ENCODE measurements at regions not wholly inside any gene's neighbourhood (a gene's known extent, or its start where the extent isn't known, plus 50 kb on each side); places are given as distances from the start of the nearest gene placed in this dataset.

- Histone ChIP-seq H3K27ac (ENCODE audit: low read length) (no peak overlapping the region), H3K4me1 (ENCODE audit: control insufficient read depth, insufficient read depth, low read length) (no peaks in the 10 kb centered on the region), H3K9me3 (ENCODE audit: control insufficient read depth in 2 of 2, low read length in 2 of 2) (no peaks in the 10 kb centered on the region), H3K9ac (ENCODE audit: low read length in 2 of 2) (no peak overlapping the region), H3K36me3 (ENCODE audit: control insufficient read depth in 2 of 2, insufficient read depth in 2 of 2, low read length in 2 of 2) (no peaks in the 10 kb centered on the region), H3K27me3 (ENCODE audit: control insufficient read depth in 1 of 2, insufficient read depth in 2 of 2, low read length in 2 of 2) (no peaks in the 10 kb centered on the region), H3K4me3 (ENCODE audit: low read length in 2 of 2) (no peak overlapping the region)
Observed at GRCh38 chr5:99674101-99674500, 745.3 kb upstream of the CHD1 start.

- Histone ChIP-seq H3K4me3 (ENCODE audit: low read length in 2 of 2) (no peak overlapping the region), H3K9me3 (ENCODE audit: control insufficient read depth in 2 of 2, low read length in 2 of 2) (no peaks in the 10 kb centered on the region), H3K27me3 (ENCODE audit: control insufficient read depth in 1 of 2, insufficient read depth in 2 of 2, low read length in 2 of 2) (no peaks in the 10 kb centered on the region)
Observed at GRCh38 chr5:99664972-99665371, 736.2 kb upstream of the CHD1 start.

GRCh38 chr5:99651298-99651697 lies 722.5 kb upstream of the CHD1 start:
- Histone ChIP-seq H3K27ac (ENCODE audit: low read length) (no peak overlapping the region), H3K9me3 (ENCODE audit: control insufficient read depth in 2 of 2, low read length in 2 of 2) (no peaks in the 10 kb centered on the region), H3K4me3 (ENCODE audit: low read length in 2 of 2) (no peak overlapping the region), H3K4me1 (ENCODE audit: control insufficient read depth, insufficient read depth, low read length) (no peaks in the 10 kb centered on the region), H3K36me3 (ENCODE audit: control insufficient read depth in 2 of 2, insufficient read depth in 2 of 2, low read length in 2 of 2) (no peaks in the 10 kb centered on the region), H3K27me3 (ENCODE audit: control insufficient read depth in 1 of 2, insufficient read depth in 2 of 2, low read length in 2 of 2) (no peaks in the 10 kb centered on the region), H3K9ac (ENCODE audit: low read length in 2 of 2) (no peak overlapping the region)

More at GRCh38 chr5:99664972-99665371, 736.2 kb upstream of the CHD1 start:
- H3K27ac ChIP-seq (ENCODE audit: low read length): no peak overlapping the region
- H3K4me1 ChIP-seq (ENCODE audit: control insufficient read depth, insufficient read depth, low read length): no peaks in the 10 kb centered on the region
- H3K9ac ChIP-seq (ENCODE audit: low read length in 2 of 2): no peak overlapping the region
- no peaks in the 10 kb centered on the region for H3K36me3 ChIP-seq (ENCODE audit: control insufficient read depth in 2 of 2, insufficient read depth in 2 of 2, low read length in 2 of 2)

- no peaks in the 10 kb centered on the region for H3K9me3 ChIP-seq (ENCODE audit: control insufficient read depth in 2 of 2, low read length in 2 of 2)
- no peaks in the 10 kb centered on the region for H3K4me1 ChIP-seq (ENCODE audit: control insufficient read depth, insufficient read depth, low read length)
- no peak overlapping the region for H3K27ac ChIP-seq (ENCODE audit: low read length)
- no peak overlapping the region for H3K9ac ChIP-seq (ENCODE audit: low read length in 2 of 2)
- no peak overlapping the region for H3K4me3 ChIP-seq (ENCODE audit: low read length in 2 of 2)
- no peaks in the 10 kb centered on the region for H3K36me3 ChIP-seq (ENCODE audit: control insufficient read depth in 2 of 2, insufficient read depth in 2 of 2, low read length in 2 of 2)
- no peaks in the 10 kb centered on the region for H3K27me3 ChIP-seq (ENCODE audit: control insufficient read depth in 1 of 2, insufficient read depth in 2 of 2, low read length in 2 of 2)
Observed at GRCh38 chr5:99646011-99646647, 717.3 kb upstream of the CHD1 start.

GRCh38 chr5:99644822-99645221 lies 716.0 kb upstream of the CHD1 start:
- H3K27me3 ChIP-seq (ENCODE audit: control insufficient read depth in 1 of 2, insufficient read depth in 2 of 2, low read length in 2 of 2): no peaks in the 10 kb centered on the region
- H3K9me3 ChIP-seq (ENCODE audit: control insufficient read depth in 2 of 2, low read length in 2 of 2): no peaks in the 10 kb centered on the region
- H3K4me3 ChIP-seq (ENCODE audit: low read length in 2 of 2): no peak overlapping the region
- H3K27ac ChIP-seq (ENCODE audit: low read length): no peak overlapping the region
- no peaks in the 10 kb centered on the region for H3K36me3 ChIP-seq (ENCODE audit: control insufficient read depth in 2 of 2, insufficient read depth in 2 of 2, low read length in 2 of 2)
- H3K9ac ChIP-seq (ENCODE audit: low read length in 2 of 2): no peak overlapping the region
- H3K4me1 ChIP-seq (ENCODE audit: control insufficient read depth, insufficient read depth, low read length): no peaks in the 10 kb centered on the region

GRCh38 chr5:99640646-99641045 lies 711.8 kb upstream of the CHD1 start:
- no peak overlapping the region for H3K27ac ChIP-seq (ENCODE audit: low read length)
- H3K27me3 ChIP-seq (ENCODE audit: control insufficient read depth in 1 of 2, insufficient read depth in 2 of 2, low read length in 2 of 2): no peaks in the 10 kb centered on the region
- no peaks in the 10 kb centered on the region for H3K4me1 ChIP-seq (ENCODE audit: control insufficient read depth, insufficient read depth, low read length)
- H3K36me3 ChIP-seq (ENCODE audit: control insufficient read depth in 2 of 2, insufficient read depth in 2 of 2, low read length in 2 of 2): no peaks in the 10 kb centered on the region
- no peak overlapping the region for H3K9ac ChIP-seq (ENCODE audit: low read length in 2 of 2)
- H3K4me3 ChIP-seq (ENCODE audit: low read length in 2 of 2): no peak overlapping the region
- no peaks in the 10 kb centered on the region for H3K9me3 ChIP-seq (ENCODE audit: control insufficient read depth in 2 of 2, low read length in 2 of 2)

- Histone ChIP-seq H3K27me3 (ENCODE audit: control insufficient read depth in 1 of 2, insufficient read depth in 2 of 2, low read length in 2 of 2) (no peaks in the 10 kb centered on the region), H3K9ac (ENCODE audit: low read length in 2 of 2) (no peak overlapping the region), H3K36me3 (ENCODE audit: control insufficient read depth in 2 of 2, insufficient read depth in 2 of 2, low read length in 2 of 2) (no peaks in the 10 kb centered on the region), H3K27ac (ENCODE audit: low read length) (no peak overlapping the region), H3K9me3 (ENCODE audit: control insufficient read depth in 2 of 2, low read length in 2 of 2) (no peaks in the 10 kb centered on the region), H3K4me3 (ENCODE audit: low read length in 2 of 2) (no peak overlapping the region), H3K4me1 (ENCODE audit: control insufficient read depth, insufficient read depth, low read length) (no peaks in the 10 kb centered on the region)
Observed at GRCh38 chr5:99639905-99640304, 711.1 kb upstream of the CHD1 start.

- no peaks in the 10 kb centered on the region for H3K9me3 ChIP-seq (ENCODE audit: control insufficient read depth in 2 of 2, low read length in 2 of 2)
- no peaks in the 10 kb centered on the region for H3K4me1 ChIP-seq (ENCODE audit: control insufficient read depth, insufficient read depth, low read length)
- no peak overlapping the region for H3K27ac ChIP-seq (ENCODE audit: low read length)
- no peak overlapping the region for H3K9ac ChIP-seq (ENCODE audit: low read length in 2 of 2)
- no peaks in the 10 kb centered on the region for H3K27me3 ChIP-seq (ENCODE audit: control insufficient read depth in 1 of 2, insufficient read depth in 2 of 2, low read length in 2 of 2)
- no peak overlapping the region for H3K4me3 ChIP-seq (ENCODE audit: low read length in 2 of 2)
- no peaks in the 10 kb centered on the region for H3K36me3 ChIP-seq (ENCODE audit: control insufficient read depth in 2 of 2, insufficient read depth in 2 of 2, low read length in 2 of 2)
Observed at GRCh38 chr5:99636663-99637062, 707.9 kb upstream of the CHD1 start.

GRCh38 chr5:99621772-99622681 lies 693.2 kb upstream of the CHD1 start:
- H3K9ac ChIP-seq (ENCODE audit: low read length in 2 of 2): no peak overlapping the region

GRCh38 chr5:99617335-99617734 lies 688.5 kb upstream of the CHD1 start:
- H3K9me3 ChIP-seq (ENCODE audit: control insufficient read depth in 2 of 2, low read length in 2 of 2): no peaks in the 10 kb centered on the region
- H3K4me1 ChIP-seq (ENCODE audit: control insufficient read depth, insufficient read depth, low read length): no peaks in the 10 kb centered on the region
- H3K4me3 ChIP-seq (ENCODE audit: low read length in 2 of 2): no peak overlapping the region
- no peaks in the 10 kb centered on the region for H3K36me3 ChIP-seq (ENCODE audit: control insufficient read depth in 2 of 2, insufficient read depth in 2 of 2, low read length in 2 of 2)
- no peak overlapping the region for H3K9ac ChIP-seq (ENCODE audit: low read length in 2 of 2)
- no peak overlapping the region for H3K27ac ChIP-seq (ENCODE audit: low read length)
- no peaks in the 10 kb centered on the region for H3K27me3 ChIP-seq (ENCODE audit: control insufficient read depth in 1 of 2, insufficient read depth in 2 of 2, low read length in 2 of 2)

More at GRCh38 chr5:99621772-99622681, 693.2 kb upstream of the CHD1 start:
- H3K36me3 ChIP-seq (ENCODE audit: control insufficient read depth in 2 of 2, insufficient read depth in 2 of 2, low read length in 2 of 2): no peaks in the 10 kb centered on the region
- no peak overlapping the region for H3K4me3 ChIP-seq (ENCODE audit: low read length in 2 of 2)
- no peaks in the 10 kb centered on the region for H3K9me3 ChIP-seq (ENCODE audit: control insufficient read depth in 2 of 2, low read length in 2 of 2)
- no peaks in the 10 kb centered on the region for H3K4me1 ChIP-seq (ENCODE audit: control insufficient read depth, insufficient read depth, low read length)
- no peaks in the 10 kb centered on the region for H3K27me3 ChIP-seq (ENCODE audit: control insufficient read depth in 1 of 2, insufficient read depth in 2 of 2, low read length in 2 of 2)
- H3K27ac ChIP-seq (ENCODE audit: low read length): no peak overlapping the region

- H3K27ac ChIP-seq (ENCODE audit: low read length): no peak overlapping the region
- H3K9me3 ChIP-seq (ENCODE audit: control insufficient read depth in 2 of 2, low read length in 2 of 2): no peaks in the 10 kb centered on the region
- H3K9ac ChIP-seq (ENCODE audit: low read length in 2 of 2): no peak overlapping the region
- H3K4me3 ChIP-seq (ENCODE audit: low read length in 2 of 2): no peak overlapping the region
- no peaks in the 10 kb centered on the region for H3K27me3 ChIP-seq (ENCODE audit: control insufficient read depth in 1 of 2, insufficient read depth in 2 of 2, low read length in 2 of 2)
- no peaks in the 10 kb centered on the region for H3K4me1 ChIP-seq (ENCODE audit: control insufficient read depth, insufficient read depth, low read length)
- no peaks in the 10 kb centered on the region for H3K36me3 ChIP-seq (ENCODE audit: control insufficient read depth in 2 of 2, insufficient read depth in 2 of 2, low read length in 2 of 2)
Observed at GRCh38 chr5:99614888-99615287, 686.1 kb upstream of the CHD1 start.

All from stomach smooth muscle (tissue), 2 donors.